Heart left ventricle (tissue), 16 donors: ENCODE measurements at regions not wholly inside any gene's neighbourhood (a gene's known extent, or its start where the extent isn't known, plus 50 kb on each side); places are given as distances from the start of the nearest gene placed in this dataset.

Source experiments
- ATAC-seq, 4 donors: fragments of 200-7000 bp; cut with Tn5 transposase; one replicate each; pipeline ENCODE4 v1.9.1; 2020 to 2022; ENCODE audit warnings: moderate library complexity in 4 of 4, mild to moderate bottlenecking in 3 of 4, moderate number of reproducible peaks in 1 of 4
- DNase-seq, 5 donors: peaks; one replicate each; pipeline ENCODE4 v3.0.0-alpha.2; 2020
- H3K27ac ChIP-seq, 12 donors: fragments of 200-600 bp; sonication (generic) in 4 of 12; one replicate each; pipeline versions ENCODE4 v1.5.0 to v1.8.0; 2016 to 2022; ENCODE audit warnings: mild to moderate bottlenecking in 2 of 12
- H3K27me3 ChIP-seq, 9 donors: fragments of 200-600 bp; sonication (generic) in 2 of 9; one replicate each; pipeline versions ENCODE4 v1.5.1 to v1.8.0; 2016 to 2022; ENCODE audit warnings: mild to moderate bottlenecking in 3 of 9
- H3K36me3 ChIP-seq, 9 donors: fragments of 200-600 bp; sonication (generic) in 2 of 9; one replicate each; pipeline versions ENCODE4 v1.5.0 to v1.8.0; 2018 to 2022; ENCODE audit warnings: mild to moderate bottlenecking in 2 of 9
- H3K4me1 ChIP-seq, 12 donors: fragments of 200-600 bp; sonication (generic) in 4 of 12; one replicate each; pipeline versions ENCODE4 v1.5.0 to v1.8.0; 2016 to 2022; ENCODE audit warnings: mild to moderate bottlenecking in 3 of 12
- H3K4me3 ChIP-seq, 12 donors: fragments of 200-600 bp; sonication (generic) in 4 of 12; one replicate each; pipeline versions ENCODE4 v1.5.0 to v1.8.0; 2017 to 2022; ENCODE audit warnings: mild to moderate bottlenecking in 9 of 12, moderate library complexity in 4 of 12
- H3K9me3 ChIP-seq, 12 donors: fragments of 200-600 bp; sonication (generic) in 4 of 12; one replicate each; pipeline versions ENCODE4 v1.5.0 to v1.8.0; 2016 to 2022; ENCODE audit warnings: mild to moderate bottlenecking in 1 of 12
- POLR2A ChIP-seq, 2 donors: fragments of 450-650 bp; IDR thresholded peaks; one replicate each; pipeline ENCODE4 v1.6.1; 2017; ENCODE audit warnings: antibody characterized with exemption in 2 of 2, mild to moderate bottlenecking in 2 of 2, moderate library complexity in 2 of 2
- WGBS, 4 donors: extraction: QIAGEN DNeasy Blood & Tissue Kit in 2 of 4; methylation state at CpG; one replicate each; pipeline versions ENCODE4 v1.1.5 to v1.1.7; 2013 to 2018; 5-methylcytosine and 5-hydroxymethylcytosine counted together
- intact Hi-C, 10 donors: fragments of 100-400 bp; cut with DNase I; formaldehyde crosslinking; loops; one replicate each; pipeline versions ENCODE4 v1.11.1 to v1.14.2; 2022
- TF ChIP-seq, protein P1 (sequence below), 12 donors: fragments of 200-600 bp; sonication (generic) in 4 of 12; IDR thresholded peaks; one replicate each; pipeline versions ENCODE4 v1.5.0 to v1.8.0; 2018 to 2022; ENCODE audit warnings: antibody characterized with exemption in 12 of 12, mild to moderate bottlenecking in 5 of 12
- donor health status: ischemic (EF 13 %, LVEDD 7.1; RV severe dilation, severe dysfunction).
- donor health status: healthy with polysubstance abuse.
- donor health status: DM: no; HTN: yes; CAD: no.
- donor health status: DM: no; HTN: no; CAD: no.
- donor health status: ischemic (EF 25% LVEDD 6.9; RV normal size, moderate dysfunction).
- donor health status: ischemic (EF 25% LVEDD 5.7; RV mildly dilated, moderate dysfunction).
- donor health status: healthy.
- donor health status: DM: yes; HTN: yes; CAD: no.
- donor health status: ischemic (EF 35%, LVEDD 5.7; RV mildly dilated, moderate dysfunction).
- donor health status: nonischemic (EF 11% LVEDD 7.7; RV severe dilation, severe dysfunction).
- donor health status: DM: yes; HTN: yes; CAD: no.
- donor health status: PGD.
- donor health status: ischemic (EF 29% LVEDD 5.4; RV normal size, mild dysfunction).
- donor health status: nonischemic (EF 23%, LVEDD 6.1; RV moderate dilation, normal function).

DNA sequence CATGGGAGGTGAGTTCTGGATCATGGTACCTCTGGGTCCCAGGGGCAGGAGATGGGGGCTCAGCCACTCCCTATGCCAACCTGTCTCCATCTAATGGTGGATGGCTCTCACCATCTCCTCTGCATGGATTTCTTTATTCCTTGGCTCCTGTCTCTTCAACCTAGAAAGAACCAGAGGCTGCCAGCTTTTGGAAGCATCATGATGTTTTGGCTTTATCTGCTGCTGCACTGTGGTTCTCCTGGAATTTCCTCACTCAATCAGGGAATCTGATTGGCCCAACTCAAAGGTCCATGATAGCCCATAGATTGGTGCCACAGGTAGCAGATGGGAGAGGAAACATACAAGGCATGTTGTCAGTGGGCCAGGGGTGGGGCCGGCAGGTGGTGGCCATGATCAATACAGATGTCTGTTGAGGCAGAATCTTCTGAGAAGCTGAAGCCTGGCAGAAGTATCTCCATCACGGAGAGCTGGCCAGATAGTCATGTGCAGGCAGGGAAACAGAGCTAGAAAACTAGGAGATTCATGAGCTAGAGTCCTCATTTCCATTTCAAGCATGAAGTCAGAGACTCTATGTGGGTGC, 158.2 kb downstream of the MACROH2A1 start:
- H3K9me3 ChIP-seq, result no peaks in the 10 kb centered on the region
- no peak for TF ChIP-seq POLR2A (IDR thresholded peaks at IDR 0.05)
- TF ChIP-seq, protein P1, sequence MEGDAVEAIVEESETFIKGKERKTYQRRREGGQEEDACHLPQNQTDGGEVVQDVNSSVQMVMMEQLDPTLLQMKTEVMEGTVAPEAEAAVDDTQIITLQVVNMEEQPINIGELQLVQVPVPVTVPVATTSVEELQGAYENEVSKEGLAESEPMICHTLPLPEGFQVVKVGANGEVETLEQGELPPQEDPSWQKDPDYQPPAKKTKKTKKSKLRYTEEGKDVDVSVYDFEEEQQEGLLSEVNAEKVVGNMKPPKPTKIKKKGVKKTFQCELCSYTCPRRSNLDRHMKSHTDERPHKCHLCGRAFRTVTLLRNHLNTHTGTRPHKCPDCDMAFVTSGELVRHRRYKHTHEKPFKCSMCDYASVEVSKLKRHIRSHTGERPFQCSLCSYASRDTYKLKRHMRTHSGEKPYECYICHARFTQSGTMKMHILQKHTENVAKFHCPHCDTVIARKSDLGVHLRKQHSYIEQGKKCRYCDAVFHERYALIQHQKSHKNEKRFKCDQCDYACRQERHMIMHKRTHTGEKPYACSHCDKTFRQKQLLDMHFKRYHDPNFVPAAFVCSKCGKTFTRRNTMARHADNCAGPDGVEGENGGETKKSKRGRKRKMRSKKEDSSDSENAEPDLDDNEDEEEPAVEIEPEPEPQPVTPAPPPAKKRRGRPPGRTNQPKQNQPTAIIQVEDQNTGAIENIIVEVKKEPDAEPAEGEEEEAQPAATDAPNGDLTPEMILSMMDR (IDR thresholded peaks at IDR 0.05), result no peak
- H3K36me3 ChIP-seq, result no peaks in the 10 kb centered on the region
- WGBS, 4 donors, result 88 to 92% (median 90%) methylated on average over 2 of the region's 2 CpGs
- no peak overlapping the region for H3K4me3 ChIP-seq
- intact Hi-C loops, result loop anchor here in 1 of 10 donors (10.0 kb wide), 1 partner anchor 94 kb away; no protein-coding TSS in a partner anchor
- H3K27ac ChIP-seq, result no peak overlapping the region
- DNase-seq (peak in 1 of 5 donors; percentile 8), ATAC-seq (no peak)
- H3K4me1 ChIP-seq, result peaks cover 0 to 48% (median 20%) of the 10 kb centered on the region in 12 donors
- H3K27me3 ChIP-seq, result no peaks in the 10 kb centered on the region

- ATAC-seq, result no peak
- TF ChIP-seq, protein P1 (IDR thresholded peaks at IDR 0.05), result no peak
- no peaks in the 10 kb centered on the region for H3K36me3 ChIP-seq
- 91 to 93% (median 93%) methylated on average over 3 of the region's 3 CpGs for WGBS, 4 donors
- DNase-seq, result peak in 1 of 5 donors; percentile 2
- H3K4me1 ChIP-seq, result peaks cover 0 to 48% (median 20%) of the 10 kb centered on the region in 12 donors
- no peak overlapping the region for H3K27ac ChIP-seq
- no peaks in the 10 kb centered on the region for H3K27me3 ChIP-seq
- intact Hi-C loops, result loop anchor here in 1 of 10 donors (10.0 kb wide), 1 partner anchor 95 kb away; no protein-coding TSS in a partner anchor
- H3K9me3 ChIP-seq, result no peaks in the 10 kb centered on the region
- H3K4me3 ChIP-seq, result no peak overlapping the region
These were observed 158.8 kb downstream of the MACROH2A1 start for GRCh38 chr5:135240283-135240633.

- H3K4me1 ChIP-seq, result peaks cover 0 to 48% (median 20%) of the 10 kb centered on the region in 12 donors
- no peaks in the 10 kb centered on the region for H3K9me3 ChIP-seq
- no peaks in the 10 kb centered on the region for H3K27me3 ChIP-seq
- no peaks in the 10 kb centered on the region for H3K36me3 ChIP-seq
- no peak overlapping the region for H3K4me3 ChIP-seq
- TF ChIP-seq POLR2A (IDR thresholded peaks at IDR 0.05), result no peak
- TF ChIP-seq, protein P1 (IDR thresholded peaks at IDR 0.05), result no peak
- DNase-seq (peak in 1 of 5 donors; percentile 16), ATAC-seq (no peak)
- WGBS, 4 donors, result 68 to 75% (median 74%) methylated on average over 11 of the region's 11 CpGs
- intact Hi-C loops, result loop anchor here in 1 of 10 donors (10.0 kb wide), 1 partner anchor 95 kb away; no protein-coding TSS in a partner anchor
- peak overlapping the region in 1 of 12 donors; percentile 11 for H3K27ac ChIP-seq
These were observed 159.4 kb downstream of the MACROH2A1 start for GRCh38 chr5:135239453-135240282.
